HG03097 (cell line): ENCODE measurements at regions not wholly inside any gene's neighbourhood (a gene's known extent, or its start where the extent isn't known, plus 50 kb on each side); places are given as distances from the start of the nearest gene placed in this dataset.

Experiments
- ATAC-seq: cut with Tn5 transposase; IDR thresholded peaks from one replicate; pipeline ENCODE4 v1.9.1; 2021; ENCODE audit not compliant: unreplicated experiment, low FRiP score

DNA sequence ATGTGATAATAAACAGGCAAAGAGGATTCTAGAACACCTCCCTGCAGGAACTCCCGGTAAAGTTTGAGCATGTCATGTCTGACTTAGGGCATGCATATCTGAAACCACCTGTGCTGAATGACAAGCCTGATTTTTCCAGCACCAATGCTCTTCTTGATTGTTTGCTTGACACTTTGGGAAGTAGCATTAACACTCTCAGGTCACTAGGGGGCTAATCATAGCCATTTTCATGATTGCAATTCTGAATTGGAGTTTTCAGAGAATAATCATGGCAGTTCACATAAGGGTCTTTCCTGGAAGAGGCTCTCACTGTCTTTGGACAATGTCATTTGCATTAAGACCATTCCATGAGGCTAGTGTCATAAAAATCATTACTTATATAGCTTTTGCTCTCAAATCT, 234.4 kb upstream of the MTNR1B start:
- ATAC-seq: no peak

DNA sequence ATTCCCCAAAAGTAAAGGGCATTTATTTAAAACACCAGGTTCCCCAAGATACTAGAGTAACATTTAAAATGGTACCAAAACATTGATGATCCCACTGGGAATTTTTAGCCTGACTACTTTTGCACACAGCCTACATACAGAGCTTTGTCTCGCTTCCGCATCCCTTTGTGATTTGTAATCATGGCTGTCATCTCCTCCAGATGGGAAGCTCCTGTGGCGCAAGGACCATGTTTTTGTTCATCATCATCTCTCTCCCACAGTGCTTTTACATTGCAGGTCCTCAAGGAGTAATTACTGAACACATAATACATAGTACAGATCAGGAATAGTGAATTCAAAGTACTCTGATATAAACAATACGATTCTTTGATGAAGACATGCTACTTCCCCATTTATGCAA, 231.2 kb upstream of the MTNR1B start:
- ATAC-seq: no peak

DNA sequence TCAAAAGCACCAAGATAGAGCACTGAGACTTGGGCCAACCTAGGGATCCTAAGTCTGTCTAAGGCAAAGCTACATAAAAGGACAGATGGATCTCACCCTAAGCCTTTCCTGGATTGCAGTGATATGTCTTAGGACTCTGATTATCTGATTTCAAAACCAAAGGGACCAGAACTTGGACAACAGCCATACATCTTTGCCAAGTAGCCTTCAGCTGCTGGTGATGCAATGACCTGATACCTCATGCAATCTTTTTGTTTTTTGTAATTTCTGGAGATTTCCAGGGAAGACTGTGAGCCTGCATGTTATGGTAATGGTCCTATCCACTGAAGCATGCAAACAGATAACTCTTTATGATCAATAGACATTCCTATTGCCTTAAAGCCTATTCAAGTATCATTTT, 230.4 kb upstream of the MTNR1B start:
- no peak for ATAC-seq

GRCh38 chr11:92739491-92739890, 230.0 kb upstream of the MTNR1B start:
- no peak for ATAC-seq

DNA sequence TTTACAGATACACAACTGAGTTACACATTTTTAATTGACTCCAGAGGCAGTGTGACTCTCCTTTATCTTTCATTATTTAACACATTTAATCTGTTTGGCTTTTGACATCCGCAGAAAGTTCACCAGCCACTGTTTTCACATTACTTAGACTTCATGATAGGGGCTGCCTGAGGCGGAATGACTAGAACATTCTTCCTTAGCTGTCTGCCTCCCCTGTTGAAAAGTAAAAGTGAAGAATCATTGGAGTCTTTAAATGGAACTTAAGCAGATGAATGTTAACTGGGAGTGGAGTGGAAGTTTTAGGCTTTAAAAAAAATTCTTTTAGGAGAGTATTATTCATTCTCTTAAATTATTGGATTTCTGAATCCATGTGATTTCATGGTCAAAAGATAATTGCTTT, 229.2 kb upstream of the MTNR1B start:
- no peak for ATAC-seq

DNA sequence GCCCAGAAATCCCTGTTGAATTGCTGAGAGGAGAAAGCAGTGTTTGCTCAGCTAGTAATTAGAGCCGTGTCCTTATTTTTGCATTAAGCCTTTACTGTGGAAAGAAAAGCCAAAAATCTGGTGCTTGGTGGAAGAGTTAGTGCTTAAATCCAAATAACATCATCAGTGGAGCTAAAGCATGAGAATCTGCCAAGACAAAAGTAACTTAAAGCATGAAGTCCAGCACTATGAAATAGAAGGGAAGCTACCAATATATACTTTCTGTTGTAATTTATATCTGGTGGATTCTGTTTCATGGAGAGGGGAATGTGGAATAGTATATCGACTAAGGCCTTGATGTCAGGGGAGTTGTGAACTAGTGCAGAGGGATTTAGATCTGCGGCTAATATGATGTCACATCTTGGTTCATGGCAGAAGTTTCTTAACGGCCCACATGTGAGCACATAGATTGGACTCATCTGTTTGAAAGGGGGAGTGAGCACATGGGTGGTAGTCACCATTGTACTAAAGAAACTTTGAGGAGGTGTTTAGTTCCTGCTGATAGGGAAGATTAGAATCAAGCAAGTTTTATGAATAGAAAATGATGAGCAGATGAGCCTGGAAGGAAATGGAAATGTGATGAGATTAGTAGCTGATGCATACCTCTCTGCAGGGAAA, 224.4 kb upstream of the MTNR1B start:
- no peak for ATAC-seq

- ATAC-seq: no peak
These were observed 218.7 kb upstream of the MTNR1B start for GRCh38 chr11:92750794-92751193.

- ATAC-seq: no peak
These were observed 217.9 kb upstream of the MTNR1B start for GRCh38 chr11:92751594-92751993.

- ATAC-seq: no peak
These were observed 217.3 kb upstream of the MTNR1B start for GRCh38 chr11:92752122-92752521.

DNA sequence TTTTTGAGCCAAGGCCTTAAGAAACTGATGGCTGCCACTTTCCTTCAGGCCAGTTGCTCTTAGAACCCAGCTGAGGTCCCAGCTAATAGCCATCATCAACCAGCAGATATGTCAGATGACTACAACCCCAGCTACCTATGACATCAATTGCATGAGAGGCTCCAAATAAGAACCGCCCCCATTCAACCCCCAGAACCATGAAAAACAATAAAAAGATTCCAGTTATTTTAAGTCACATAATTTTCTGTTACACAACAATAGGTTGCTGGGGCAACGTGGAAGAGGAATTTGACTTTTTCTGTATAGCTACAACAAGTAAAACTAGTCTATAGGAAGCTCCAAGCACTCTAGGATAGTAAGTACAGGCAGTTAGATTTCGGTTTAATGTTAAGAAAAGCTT, 216.3 kb upstream of the MTNR1B start:
- no peak for ATAC-seq

- no peak for ATAC-seq
These were observed 211.1 kb upstream of the MTNR1B start for GRCh38 chr11:92758241-92758780.

- no peak for ATAC-seq
These were observed 209.8 kb upstream of the MTNR1B start for GRCh38 chr11:92759571-92760214.

GRCh38 chr11:92762121-92762540, 207.3 kb upstream of the MTNR1B start:
- ATAC-seq: no peak

- no peak for ATAC-seq
These were observed 206.1 kb upstream of the MTNR1B start for GRCh38 chr11:92763336-92763735.

DNA sequence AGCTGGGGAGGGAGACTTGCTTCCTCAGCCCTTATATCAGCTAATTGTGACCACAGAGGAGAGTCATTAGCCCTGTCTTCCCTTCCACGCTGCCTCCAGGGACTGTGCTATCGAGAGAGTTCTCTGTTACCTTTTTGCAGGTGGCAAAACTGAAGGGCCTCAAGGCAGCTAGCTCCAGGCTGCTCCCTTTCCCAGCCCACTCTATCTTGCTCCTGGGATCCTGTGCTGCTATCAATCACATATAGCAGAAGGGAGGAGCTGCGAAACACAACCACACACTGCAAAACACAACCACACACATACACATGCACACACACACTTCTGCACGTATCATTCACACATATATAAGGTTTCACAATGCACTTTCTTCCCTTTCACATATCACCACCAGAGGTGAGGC, 205.3 kb upstream of the MTNR1B start:
- ATAC-seq: no peak

DNA sequence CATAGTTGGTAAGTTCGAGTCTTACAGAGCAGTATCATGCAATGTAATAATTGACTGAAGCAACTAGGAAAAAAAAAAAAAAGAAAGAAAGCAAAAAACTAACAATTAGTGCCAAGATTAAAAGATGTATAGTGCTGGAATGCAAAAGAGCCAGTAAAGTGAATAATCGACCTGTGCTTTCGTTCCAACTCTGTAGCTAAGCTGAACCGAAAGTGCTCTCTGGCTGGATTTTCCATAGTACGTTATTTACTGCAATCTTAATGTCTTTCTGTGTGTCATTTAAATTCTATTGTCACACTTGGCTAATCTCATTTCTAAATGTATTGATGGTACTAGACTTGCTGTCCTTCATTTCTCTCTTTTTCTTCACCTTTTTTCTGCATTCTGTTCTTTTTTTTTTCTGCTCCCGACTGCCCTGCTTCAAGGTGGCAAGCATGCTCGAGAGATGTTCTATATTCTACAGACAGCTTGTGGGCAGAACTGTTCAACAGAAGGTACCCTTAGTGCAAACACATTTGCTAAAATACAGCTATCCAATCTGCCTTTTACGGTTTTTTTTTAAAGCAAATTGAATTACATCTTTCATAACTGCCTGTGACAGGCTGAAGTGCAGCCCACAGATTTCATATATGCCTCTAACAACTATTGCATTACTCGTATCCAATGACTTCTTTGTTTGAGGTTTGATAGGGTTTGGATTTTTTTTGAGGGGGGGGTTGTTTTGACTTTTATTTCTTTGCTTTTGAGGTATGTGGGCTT, 204.2 kb upstream of the MTNR1B start:
- no peak for ATAC-seq

- ATAC-seq: no peak
These were observed 203.5 kb upstream of the MTNR1B start for GRCh38 chr11:92765965-92766371.

DNA sequence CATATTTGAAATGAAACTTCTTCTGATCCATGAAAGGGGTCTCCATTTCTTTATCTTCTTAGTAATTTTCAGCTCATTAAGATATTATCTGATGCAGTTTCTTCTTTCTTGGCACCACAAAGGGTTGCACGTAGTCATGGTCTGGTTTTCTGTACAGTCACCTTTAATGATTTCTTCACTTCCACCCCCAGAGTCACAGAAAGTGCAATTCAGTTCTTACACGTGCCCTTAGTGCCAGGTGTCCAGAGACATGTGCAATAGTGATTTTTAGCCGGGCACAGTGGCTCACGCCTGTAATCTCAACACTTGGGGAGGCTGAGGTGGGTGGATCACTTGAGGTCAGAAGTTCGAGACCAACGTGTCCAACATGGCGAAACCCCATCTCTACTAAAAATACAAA, 202.8 kb upstream of the MTNR1B start:
- no peak for ATAC-seq

GRCh38 chr11:92767416-92767815, 202.0 kb upstream of the MTNR1B start:
- ATAC-seq: no peak

- ATAC-seq: no peak
These were observed 201.2 kb upstream of the MTNR1B start for GRCh38 chr11:92768121-92768840.

DNA sequence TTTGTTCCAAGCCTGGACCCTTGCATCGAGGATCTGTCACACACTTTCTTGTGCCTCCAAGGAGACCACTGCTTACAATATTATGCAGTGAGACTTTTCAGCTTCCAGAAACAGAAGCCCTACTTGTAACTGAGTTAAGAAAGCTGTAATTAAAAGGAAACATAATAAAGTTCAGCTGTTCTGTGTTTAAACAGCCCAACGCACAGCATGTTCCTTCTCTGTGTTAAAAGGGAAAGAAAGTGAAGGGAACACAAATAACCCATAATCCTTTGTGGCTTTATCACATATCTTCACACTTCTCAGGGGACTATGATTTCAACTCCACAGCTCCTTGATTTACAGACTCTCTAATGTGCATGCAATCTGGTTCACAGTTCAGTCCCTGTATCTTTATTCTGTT, 200.3 kb upstream of the MTNR1B start:
- no peak for ATAC-seq
